GM21360 (cell line): ENCODE measurements at regions not wholly inside any gene's neighbourhood (a gene's known extent, or its start where the extent isn't known, plus 50 kb on each side); places are given as distances from the start of the nearest gene placed in this dataset.

Experiments
- ATAC-seq: cut with Tn5 transposase; IDR thresholded peaks from one replicate; pipeline ENCODE4 v1.9.1; 2021; ENCODE audit warnings: mild to moderate bottlenecking, moderate library complexity; ENCODE audit not compliant: unreplicated experiment

- ATAC-seq, result no peak
These were observed 295.9 kb upstream of the ITGA1 start for GRCh38 chr5:52491818-52492217.

- ATAC-seq, result no peak
These were observed 290.5 kb upstream of the ITGA1 start for GRCh38 chr5:52497133-52497693.

- ATAC-seq, result no peak
These were observed 289.1 kb upstream of the ITGA1 start for GRCh38 chr5:52498607-52499006.

- ATAC-seq, result no peak
These were observed 285.2 kb upstream of the ITGA1 start for GRCh38 chr5:52502460-52502999.

GRCh38 chr5:52504584-52505240 lies 283.0 kb upstream of the ITGA1 start:
- no peak for ATAC-seq

- ATAC-seq, result no peak
These were observed 270.0 kb upstream of the ITGA1 start for GRCh38 chr5:52517667-52518066.

GRCh38 chr5:52520171-52520570 lies 267.5 kb upstream of the ITGA1 start:
- ATAC-seq, result no peak

- ATAC-seq, result no peak
These were observed 266.5 kb upstream of the ITGA1 start for GRCh38 chr5:52521236-52521635.

- ATAC-seq, result no peak
These were observed 264.0 kb upstream of the ITGA1 start for GRCh38 chr5:52523701-52524100.

GRCh38 chr5:52531105-52531504 lies 256.6 kb upstream of the ITGA1 start:
- no peak for ATAC-seq

- no peak for ATAC-seq
These were observed 244.1 kb upstream of the ITGA1 start for GRCh38 chr5:52543594-52543993.

- ATAC-seq, result no peak
These were observed 243.0 kb upstream of the ITGA1 start for GRCh38 chr5:52544738-52545137.

- ATAC-seq, result no peak
These were observed 233.4 kb upstream of the ITGA1 start for GRCh38 chr5:52554293-52554692.

- ATAC-seq, result no peak
These were observed 227.3 kb upstream of the ITGA1 start for GRCh38 chr5:52560366-52560765.

- no peak for ATAC-seq
These were observed 225.2 kb upstream of the ITGA1 start for GRCh38 chr5:52562473-52562872.

GRCh38 chr5:52564587-52564986 lies 223.1 kb upstream of the ITGA1 start:
- ATAC-seq, result no peak

- ATAC-seq, result no peak
These were observed 210.2 kb upstream of the ITGA1 start for GRCh38 chr5:52577546-52577945.

- ATAC-seq, result no peak
These were observed 208.3 kb upstream of the ITGA1 start for GRCh38 chr5:52579391-52579790.

GRCh38 chr5:52580921-52581320 lies 206.8 kb upstream of the ITGA1 start:
- ATAC-seq, result no peak

GRCh38 chr5:52582313-52582712 lies 205.4 kb upstream of the ITGA1 start:
- no peak for ATAC-seq

GRCh38 chr5:52587131-52587530 lies 200.6 kb upstream of the ITGA1 start:
- ATAC-seq, result no peak

- ATAC-seq, result no peak
These were observed 190.1 kb upstream of the ITGA1 start for GRCh38 chr5:52597625-52598024.

GRCh38 chr5:52598968-52599367 lies 188.7 kb upstream of the ITGA1 start:
- no peak for ATAC-seq
